GM12875 (cell line): ENCODE measurements at regions not wholly inside any gene's neighbourhood (a gene's known extent, or its start where the extent isn't known, plus 50 kb on each side); places are given as distances from the start of the nearest gene placed in this dataset.

Experiments used
- H3K4me3 ChIP-seq: one replicate; pipeline ENCODE4 v1.5.1; 2011; ENCODE audit warnings: low read depth, low read length, control low read depth
- TF ChIP-seq, protein P1 (sequence below): IDR thresholded peaks from 2 replicates; pipeline ENCODE4 v1.5.1; 2011; ENCODE audit warnings: low read depth, mild to moderate bottlenecking, control low read depth, inconsistent platforms, low read length, moderate library complexity, borderline replicate concordance; ENCODE audit not compliant: insufficient read depth

DNA sequence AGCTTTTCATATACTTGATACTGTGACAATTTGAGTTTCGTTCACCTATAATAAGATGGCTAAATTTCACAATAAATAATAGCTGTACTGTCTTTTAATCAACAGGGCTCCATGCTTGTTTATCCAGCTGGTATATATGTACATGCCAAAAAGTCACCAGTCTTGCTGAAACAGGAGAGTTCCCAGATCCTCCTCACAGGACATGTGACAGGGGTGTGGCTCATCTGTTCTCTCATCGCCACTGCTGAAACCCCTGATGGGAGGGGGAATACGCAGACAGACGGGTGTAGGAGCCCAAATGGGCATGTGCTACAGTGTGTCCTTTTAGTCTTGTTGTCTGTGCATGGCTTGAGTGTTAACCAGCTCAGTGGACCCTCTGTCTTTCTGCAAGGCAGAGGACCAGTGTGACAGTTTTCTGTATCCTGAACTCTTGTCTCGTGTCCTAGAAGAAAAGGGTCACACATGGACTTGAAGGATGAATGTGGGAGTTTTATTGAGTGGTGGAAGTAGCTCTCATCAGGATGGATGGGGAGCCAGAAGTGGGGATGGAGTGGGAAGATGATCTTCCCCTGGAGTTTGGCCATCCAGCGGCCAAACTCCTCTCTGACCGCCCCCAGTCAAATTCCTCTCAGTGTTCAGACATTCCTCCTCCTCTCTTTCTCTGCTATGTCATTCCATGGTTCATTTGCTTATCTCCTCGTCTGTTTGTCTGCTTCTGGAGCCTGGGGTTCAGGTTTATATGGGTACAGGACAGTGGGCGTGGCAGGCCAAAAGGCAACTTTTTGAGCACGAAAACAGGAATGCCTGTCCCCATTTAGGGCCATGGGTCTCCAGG lies 113.1 kb upstream of the NECTIN3 start:
- H3K4me3 ChIP-seq = no peak overlapping the region
- TF ChIP-seq, protein P1, sequence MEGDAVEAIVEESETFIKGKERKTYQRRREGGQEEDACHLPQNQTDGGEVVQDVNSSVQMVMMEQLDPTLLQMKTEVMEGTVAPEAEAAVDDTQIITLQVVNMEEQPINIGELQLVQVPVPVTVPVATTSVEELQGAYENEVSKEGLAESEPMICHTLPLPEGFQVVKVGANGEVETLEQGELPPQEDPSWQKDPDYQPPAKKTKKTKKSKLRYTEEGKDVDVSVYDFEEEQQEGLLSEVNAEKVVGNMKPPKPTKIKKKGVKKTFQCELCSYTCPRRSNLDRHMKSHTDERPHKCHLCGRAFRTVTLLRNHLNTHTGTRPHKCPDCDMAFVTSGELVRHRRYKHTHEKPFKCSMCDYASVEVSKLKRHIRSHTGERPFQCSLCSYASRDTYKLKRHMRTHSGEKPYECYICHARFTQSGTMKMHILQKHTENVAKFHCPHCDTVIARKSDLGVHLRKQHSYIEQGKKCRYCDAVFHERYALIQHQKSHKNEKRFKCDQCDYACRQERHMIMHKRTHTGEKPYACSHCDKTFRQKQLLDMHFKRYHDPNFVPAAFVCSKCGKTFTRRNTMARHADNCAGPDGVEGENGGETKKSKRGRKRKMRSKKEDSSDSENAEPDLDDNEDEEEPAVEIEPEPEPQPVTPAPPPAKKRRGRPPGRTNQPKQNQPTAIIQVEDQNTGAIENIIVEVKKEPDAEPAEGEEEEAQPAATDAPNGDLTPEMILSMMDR = no peak

DNA sequence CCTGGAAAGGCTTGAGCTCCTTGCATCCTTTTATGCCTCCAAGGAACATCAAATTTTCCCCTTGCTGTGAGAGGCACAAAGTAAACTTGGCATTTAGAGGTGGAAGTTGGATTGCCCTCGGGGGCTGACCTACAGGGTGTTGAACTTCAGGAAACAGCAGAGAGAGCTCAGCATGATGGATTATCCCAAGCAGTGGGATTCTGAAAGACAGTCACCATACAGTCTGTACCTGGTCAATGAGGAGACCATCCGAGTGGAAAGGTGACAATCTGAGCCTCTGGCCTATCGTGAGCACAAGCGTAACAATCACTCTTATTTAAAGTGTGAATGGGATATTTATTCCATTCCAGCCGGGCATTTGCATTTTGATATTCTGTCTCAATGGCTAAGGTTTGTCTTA lies 105.6 kb upstream of the NECTIN3 start:
- no peak overlapping the region for H3K4me3 ChIP-seq
- TF ChIP-seq, protein P1 = no peak

DNA sequence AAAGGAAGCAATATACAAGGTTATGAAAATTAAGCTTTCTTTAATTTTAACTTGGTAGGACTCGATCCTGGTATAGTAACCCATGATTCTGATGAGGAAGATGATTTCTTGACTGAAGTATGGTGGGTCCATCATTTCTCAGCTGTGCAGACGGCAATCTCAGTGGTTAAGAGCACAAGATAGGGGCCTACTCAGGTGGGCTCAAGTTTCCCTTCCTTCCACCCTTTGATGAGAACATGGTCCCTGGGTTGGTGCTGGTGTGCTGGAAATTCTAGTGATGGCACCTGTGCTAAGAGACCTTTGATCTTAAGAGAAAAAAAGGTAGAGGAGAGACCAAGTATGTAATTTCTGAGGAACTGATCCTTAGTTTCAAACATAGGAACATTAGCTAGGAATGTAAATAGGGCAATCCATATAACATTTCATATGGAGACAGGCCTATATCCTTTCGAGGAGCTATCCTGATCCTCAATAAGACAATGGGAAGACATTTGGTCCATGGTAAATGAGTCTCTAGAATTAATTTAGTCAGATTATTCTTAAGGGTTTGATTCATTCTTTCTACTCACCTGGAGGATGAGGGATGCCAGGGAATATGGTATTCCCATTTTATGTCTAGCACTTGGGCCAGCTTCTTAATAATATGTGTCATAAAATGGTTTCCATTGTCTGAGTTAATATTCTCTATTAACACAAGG lies 104.5 kb upstream of the NECTIN3 start:
- H3K4me3 ChIP-seq = no peak overlapping the region

DNA sequence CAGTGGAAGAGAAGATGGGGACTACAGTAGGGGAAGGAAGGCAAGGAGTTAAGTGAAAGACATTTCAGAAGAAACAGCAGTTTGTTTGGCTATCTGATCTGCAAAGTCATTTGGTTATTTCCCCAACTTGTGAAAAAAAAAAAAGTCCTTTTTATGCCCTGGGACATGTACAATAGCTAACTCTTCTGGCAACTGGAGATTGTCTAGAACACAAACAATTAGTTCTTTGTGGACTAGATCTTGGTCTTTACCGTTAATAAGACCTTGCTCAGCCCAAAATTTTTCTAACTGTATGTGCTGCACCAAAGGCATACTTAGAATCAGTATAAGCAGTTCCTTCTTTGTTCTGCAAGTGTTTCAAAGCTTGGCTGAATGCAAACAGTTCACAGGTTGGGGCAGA lies 103.5 kb upstream of the NECTIN3 start:
- TF ChIP-seq, protein P1 = no peak
- no peak overlapping the region for H3K4me3 ChIP-seq

More for the DNA sequence above, 104.5 kb upstream of the NECTIN3 start:
- TF ChIP-seq, protein P1 = no peak

DNA sequence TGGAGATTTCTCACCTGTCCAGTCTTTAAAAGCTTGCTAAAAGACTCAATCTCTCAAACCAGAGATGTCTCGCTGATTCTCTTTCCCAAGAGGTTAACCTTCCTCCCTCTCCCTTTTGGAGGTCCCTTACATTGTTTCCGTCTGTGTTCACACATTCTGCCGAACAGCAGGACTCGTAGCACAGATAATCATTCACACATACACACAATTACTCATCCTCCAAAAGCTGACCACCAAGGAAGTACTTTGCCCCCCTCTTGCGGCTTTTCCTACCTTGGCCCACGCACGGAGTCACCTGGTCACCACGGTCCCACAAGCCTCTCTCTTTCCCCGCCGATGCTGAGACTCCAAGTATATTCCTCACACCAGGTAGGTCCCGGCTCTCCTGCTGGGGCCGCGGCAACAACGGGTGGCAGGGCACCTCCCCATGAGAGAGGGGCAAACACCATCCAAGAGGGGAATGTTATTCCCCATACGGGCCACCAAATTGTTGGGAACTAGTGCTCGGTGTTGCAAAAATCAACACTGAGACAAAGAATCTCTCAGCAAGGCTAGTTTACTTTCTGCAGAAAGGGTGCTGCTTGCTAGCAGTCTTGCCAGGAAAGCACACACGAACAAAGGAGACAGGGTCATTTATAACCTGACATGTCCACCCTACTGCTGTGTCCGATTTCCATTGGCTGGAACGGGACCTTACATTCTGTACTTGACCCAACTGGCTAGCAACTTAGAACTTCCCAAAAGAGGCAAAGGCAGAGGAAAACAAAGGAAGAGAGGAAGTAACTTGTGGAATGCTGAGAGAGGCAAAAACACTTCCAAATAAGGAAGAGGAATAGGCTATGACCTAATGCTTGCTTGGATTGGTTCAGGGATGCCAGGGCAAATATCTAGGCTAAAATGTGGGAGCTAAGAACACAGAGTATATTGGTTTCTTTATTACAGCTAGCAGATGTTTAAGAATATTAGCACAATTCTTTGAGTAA lies 102.1 kb upstream of the NECTIN3 start:
- TF ChIP-seq, protein P1 = no peak
- H3K4me3 ChIP-seq = no peak overlapping the region

DNA sequence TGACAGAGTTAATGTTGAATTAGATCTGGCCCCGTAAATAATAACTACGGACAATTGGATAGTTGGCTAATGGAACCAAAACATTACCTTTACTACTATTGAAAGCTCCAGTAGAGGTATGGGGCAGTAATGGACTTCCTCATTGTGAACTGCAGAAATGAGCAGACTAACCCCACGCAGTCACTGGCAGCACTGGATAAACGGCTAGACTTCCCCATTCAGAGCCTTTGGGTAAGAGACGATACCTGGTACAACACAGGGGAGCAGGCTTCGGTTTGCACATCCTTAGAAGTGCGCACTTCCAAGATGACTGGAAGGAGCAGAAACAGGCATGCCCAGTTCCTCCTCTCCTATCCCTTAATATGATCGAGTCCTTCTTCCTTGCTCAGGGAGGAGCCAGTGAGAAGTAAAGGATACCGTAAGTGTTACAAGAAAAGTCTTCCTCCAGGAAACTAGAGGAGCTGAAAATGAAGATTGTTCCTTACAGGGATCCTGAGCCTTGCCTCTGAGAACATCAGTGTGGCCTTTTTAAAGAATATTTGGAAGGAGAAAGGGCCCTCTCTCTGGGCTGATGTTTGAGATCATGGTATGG lies 100.5 kb upstream of the NECTIN3 start:
- H3K4me3 ChIP-seq = no peak overlapping the region
- TF ChIP-seq, protein P1 = no peak
